Breast epithelium (tissue), 4 donors: ENCODE measurements at regions not wholly inside any gene's neighbourhood (a gene's known extent, or its start where the extent isn't known, plus 50 kb on each side); places are given as distances from the start of the nearest gene placed in this dataset.
"Not testable (repeated sequence)": the region's sequence is repeated elsewhere in the genome, so short reads cannot be mapped to it uniquely, and the experiment has no call there.

ENCODE experiments used
- DNase-seq, 2 donors: peaks; one replicate each; pipeline ENCODE4 v3.0.0-alpha.2; 2019; ENCODE audit warnings: low spot score in 2 of 2
- H3K27ac ChIP-seq, 2 donors: fragments of 200-600 bp; sonication (generic) in 1 of 2; one replicate each; pipeline ENCODE4 v1.5.1; 2016 to 2019; ENCODE audit warnings: mild to moderate bottlenecking in 1 of 2
- H3K27me3 ChIP-seq, 2 donors: fragments of 200-600 bp; sonication (generic) in 1 of 2; one replicate each; pipeline versions ENCODE4 v1.5.1 to v1.6.0; 2017 to 2019; ENCODE audit warnings: control low read depth in 1 of 2, mild to moderate bottlenecking in 1 of 2
- H3K36me3 ChIP-seq: fragments of 200-600 bp; one replicate; pipeline ENCODE4 v1.5.1; 2019
- H3K4me1 ChIP-seq, 2 donors: fragments of 200-600 bp; sonication (generic); one replicate each; pipeline ENCODE4 v1.5.1; 2016 to 2019; ENCODE audit warnings: control low read depth in 1 of 2
- H3K4me3 ChIP-seq, 3 donors: fragments of 200-600 bp; sonication (generic); 1 replicate in 2 of 3; 2 replicates in 1 of 3; pipeline ENCODE4 v1.5.1; 2016 to 2019; ENCODE audit warnings: mild to moderate bottlenecking in 3 of 3, moderate library complexity in 2 of 3
- H3K9me3 ChIP-seq, 2 donors: fragments of 200-600 bp; sonication (generic) in 1 of 2; one replicate each; pipeline ENCODE4 v1.5.1; 2016 to 2019; ENCODE audit warnings: control low read depth in 1 of 2
- CTCF ChIP-seq, 3 donors: fragments of 450-650 bp; IDR thresholded peaks; one replicate each; pipeline ENCODE4 v1.5.1; 2016 to 2017; ENCODE audit warnings: antibody characterized with exemption in 3 of 3, mild to moderate bottlenecking in 3 of 3, moderate library complexity in 3 of 3
- POLR2A ChIP-seq: fragments of 450-650 bp; IDR thresholded peaks from one replicate; pipeline ENCODE4 v1.6.1; 2016; ENCODE audit warnings: antibody characterized with exemption, mild to moderate bottlenecking, moderate library complexity
- POLR2AphosphoS5 ChIP-seq, 3 donors: sonication (generic); formaldehyde crosslinking; IDR thresholded peaks; one replicate each; pipeline ENCODE4 v1.6.1; 2017; ENCODE audit warnings: antibody characterized with exemption in 3 of 3
- intact Hi-C: fragments of 100-400 bp; cut with DNase I; formaldehyde crosslinking; loops from one replicate; pipeline ENCODE4 v1.15.1; 2023; ENCODE audit warnings: low total_unique reads

- intact Hi-C loops = no loop called here
- no peaks in the 10 kb centered on the region for H3K9me3 ChIP-seq
- DNase-seq = no peak
- no peak overlapping the region for H3K4me3 ChIP-seq
- H3K4me1 ChIP-seq = no peaks in the 10 kb centered on the region
- H3K36me3 ChIP-seq = no peaks in the 10 kb centered on the region
- no peaks in the 10 kb centered on the region for H3K27me3 ChIP-seq
- no peak for TF ChIP-seq POLR2AphosphoS5 (IDR thresholded peaks at IDR 0.05)
- no peak for TF ChIP-seq POLR2A
- no peak for TF ChIP-seq CTCF (IDR thresholded peaks at IDR 0.05)
- no peak overlapping the region for H3K27ac ChIP-seq
Observed at GRCh38 chr1:194786027-194786426, 1599.6 kb upstream of the B3GALT2 start.

DNA sequence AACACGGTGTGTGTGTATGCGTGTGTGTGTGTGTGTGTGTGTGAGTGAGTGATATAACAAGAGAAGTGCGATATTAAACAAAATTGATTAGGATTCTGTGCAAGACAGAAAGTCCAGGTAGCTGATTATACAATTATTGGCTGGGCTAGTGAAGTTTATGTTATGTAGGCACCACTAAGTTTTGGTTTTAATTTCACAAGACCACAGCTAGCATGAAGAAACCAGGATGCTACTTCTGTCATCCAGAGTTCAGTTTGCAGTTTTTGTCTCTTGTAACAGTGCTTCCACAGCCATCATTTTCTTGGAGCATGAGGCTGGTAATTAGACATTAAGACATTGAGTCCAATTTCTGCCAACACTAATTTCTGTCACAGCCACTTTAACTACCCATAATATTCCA lies 1590.2 kb upstream of the B3GALT2 start:
- Histone ChIP-seq H3K4me3 (no peak overlapping the region), H3K27me3 (no peaks in the 10 kb centered on the region), H3K4me1 (no peaks in the 10 kb centered on the region), H3K27ac (no peak overlapping the region), H3K36me3 (no peaks in the 10 kb centered on the region), H3K9me3 (no peaks in the 10 kb centered on the region)
- TF ChIP-seq CTCF (IDR thresholded peaks at IDR 0.05) = no peak
- TF ChIP-seq POLR2A = no peak
- TF ChIP-seq POLR2AphosphoS5 (IDR thresholded peaks at IDR 0.05) = no peak
- intact Hi-C loops = no loop called here
- no peak for DNase-seq

DNA sequence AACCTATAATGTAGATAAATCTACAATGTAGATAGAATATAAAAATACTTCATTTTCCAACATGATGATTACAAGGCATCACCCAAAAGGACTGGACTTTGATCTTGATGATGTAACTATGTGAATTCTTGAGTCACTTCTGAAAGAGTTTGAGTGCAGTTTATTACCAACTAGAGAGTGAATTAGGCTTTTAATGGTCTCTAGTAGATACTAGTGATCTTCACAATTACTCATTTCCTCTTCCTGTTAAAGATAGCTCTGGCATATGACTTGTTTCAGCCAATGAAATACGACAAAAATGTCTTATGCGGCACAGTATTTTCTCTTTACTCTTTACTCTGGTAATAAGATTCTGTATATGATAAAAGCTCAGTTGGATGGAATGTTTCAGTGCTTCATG lies 1588.1 kb upstream of the B3GALT2 start:
- Histone ChIP-seq H3K36me3 (no peaks in the 10 kb centered on the region), H3K27ac (no peak overlapping the region), H3K4me3 (no peak overlapping the region), H3K9me3 (no peaks in the 10 kb centered on the region), H3K4me1 (no peaks in the 10 kb centered on the region), H3K27me3 (no peaks in the 10 kb centered on the region)
- no peak for TF ChIP-seq CTCF (IDR thresholded peaks at IDR 0.05)
- no peak for TF ChIP-seq POLR2A
- TF ChIP-seq POLR2AphosphoS5 (IDR thresholded peaks at IDR 0.05) = no peak
- no peak for DNase-seq
- intact Hi-C loops = no loop called here

GRCh38 chr1:194755241-194755994 lies 1569.0 kb upstream of the B3GALT2 start:
- intact Hi-C loops = no loop called here
- no peak for DNase-seq
- Histone ChIP-seq H3K4me3 (no peak overlapping the region), H3K4me1 (no peaks in the 10 kb centered on the region), H3K9me3 (no peaks in the 10 kb centered on the region), H3K27ac (no peak overlapping the region), H3K27me3 (no peaks in the 10 kb centered on the region), H3K36me3 (no peaks in the 10 kb centered on the region)
- TF ChIP-seq POLR2AphosphoS5 (IDR thresholded peaks at IDR 0.05) = no peak
- TF ChIP-seq CTCF (IDR thresholded peaks at IDR 0.05) = no peak
- TF ChIP-seq POLR2A = no peak

GRCh38 chr1:194738843-194739242 lies 1552.4 kb upstream of the B3GALT2 start:
- DNase-seq, H3K36me3 ChIP-seq, intact Hi-C loops, H3K27me3 ChIP-seq, H3K4me1 ChIP-seq, H3K4me3 ChIP-seq, H3K9me3 ChIP-seq, H3K27ac ChIP-seq: not testable (repeated sequence)
